Esophagus (tissue), 2 donors: ENCODE measurements at regions not wholly inside any gene's neighbourhood (a gene's known extent, or its start where the extent isn't known, plus 50 kb on each side); places are given as distances from the start of the nearest gene placed in this dataset.

Experiments used
- H3K27ac ChIP-seq, 2 donors: one replicate each; pipeline ENCODE4 v1.5.1; 2013; ENCODE audit warnings: low read depth in 2 of 2, mild to moderate bottlenecking in 2 of 2, inconsistent platforms in 1 of 2, low read length in 1 of 2, moderate library complexity in 1 of 2
- H3K27me3 ChIP-seq, 2 donors: one replicate each; pipeline ENCODE4 v1.6.1; 2013; ENCODE audit warnings: low read length in 2 of 2, control low read depth in 1 of 2, mild to moderate bottlenecking in 1 of 2; ENCODE audit not compliant: insufficient read depth in 2 of 2, control insufficient read depth in 1 of 2
- H3K36me3 ChIP-seq, 2 donors: one replicate each; pipeline ENCODE4 v1.6.1; 2013; ENCODE audit warnings: low read length in 1 of 2; ENCODE audit not compliant: control insufficient read depth in 2 of 2, insufficient read depth in 2 of 2
- H3K4me1 ChIP-seq, 2 donors: one replicate each; pipeline ENCODE4 v1.6.1; 2013; ENCODE audit warnings: low read length in 1 of 2; ENCODE audit not compliant: control insufficient read depth in 2 of 2, insufficient read depth in 2 of 2
- H3K4me3 ChIP-seq, 2 donors: one replicate each; pipeline ENCODE4 v1.5.1; 2013; ENCODE audit warnings: low read length in 2 of 2, mild to moderate bottlenecking in 2 of 2, low read depth in 1 of 2, moderate library complexity in 1 of 2
- H3K9me3 ChIP-seq, 2 donors: one replicate each; pipeline ENCODE4 v1.6.1; 2013; ENCODE audit warnings: mild to moderate bottlenecking in 2 of 2, low read depth in 1 of 2, low read length in 1 of 2, moderate library complexity in 1 of 2; ENCODE audit not compliant: control insufficient read depth in 2 of 2, insufficient read depth in 1 of 2
- WGBS, 2 donors: extraction: QIAGEN DNeasy Blood & Tissue Kit; methylation state at CpG; one replicate each; pipeline ENCODE4 v1.1.7; 2013; 5-methylcytosine and 5-hydroxymethylcytosine counted together
- donor health status: healthy with polysubstance abuse.
- donor health status: Bipolar disorder and iron deficiency.

- Histone ChIP-seq H3K4me1 (no peaks in the 10 kb centered on the region), H3K9me3 (no peaks in the 10 kb centered on the region), H3K36me3 (no peaks in the 10 kb centered on the region), H3K27ac (no peak overlapping the region), H3K27me3 (no peaks in the 10 kb centered on the region), H3K4me3 (no peak overlapping the region)
- WGBS, 2 donors: 88 to 92% methylated on average over 4 of the region's 4 CpGs
Observed at GRCh38 chr1:213884942-213885341, 102.8 kb upstream of the PROX1 start.

GRCh38 chr1:213887842-213888241 lies 99.9 kb upstream of the PROX1 start:
- Histone ChIP-seq H3K4me1 (no peaks in the 10 kb centered on the region), H3K36me3 (no peaks in the 10 kb centered on the region), H3K4me3 (no peak overlapping the region), H3K27ac (no peak overlapping the region), H3K9me3 (no peaks in the 10 kb centered on the region), H3K27me3 (no peaks in the 10 kb centered on the region)
- 93 to 94% methylated on average over 1 of the region's 1 CpG for WGBS, 2 donors

GRCh38 chr1:213891989-213892902 lies 95.5 kb upstream of the PROX1 start:
- no peak overlapping the region for H3K4me3 ChIP-seq
- H3K9me3 ChIP-seq: no peaks in the 10 kb centered on the region
- 43 to 50% methylated on average over 6 of the region's 6 CpGs for WGBS, 2 donors
- H3K4me1 ChIP-seq: no peaks in the 10 kb centered on the region
- peaks cover 0 to 2% of the 10 kb centered on the region in 2 donors for H3K27me3 ChIP-seq
- no peaks in the 10 kb centered on the region for H3K36me3 ChIP-seq
- H3K27ac ChIP-seq: no peak overlapping the region

- peaks cover 0 to 2% of the 10 kb centered on the region in 2 donors for H3K27me3 ChIP-seq
- no peaks in the 10 kb centered on the region for H3K4me1 ChIP-seq
- no peaks in the 10 kb centered on the region for H3K36me3 ChIP-seq
- 90 to 91% methylated on average over 4 of the region's 4 CpGs for WGBS, 2 donors
- H3K4me3 ChIP-seq: no peak overlapping the region
- no peak overlapping the region for H3K27ac ChIP-seq
- H3K9me3 ChIP-seq: no peaks in the 10 kb centered on the region
Observed at GRCh38 chr1:213898684-213899083, 89.1 kb upstream of the PROX1 start.

- 65 to 68% methylated on average over 4 of the region's 4 CpGs for WGBS, 2 donors
- no peaks in the 10 kb centered on the region for H3K4me1 ChIP-seq
Observed at GRCh38 chr1:213899413-213899812, 88.4 kb upstream of the PROX1 start.

GRCh38 chr1:213905344-213905743 lies 82.4 kb upstream of the PROX1 start:
- no peaks in the 10 kb centered on the region for H3K36me3 ChIP-seq
- 59 to 73% methylated on average over 13 of the region's 13 CpGs for WGBS, 2 donors
- H3K27me3 ChIP-seq: no peaks in the 10 kb centered on the region
- H3K4me3 ChIP-seq: no peak overlapping the region
- H3K27ac ChIP-seq: no peak overlapping the region
- H3K4me1 ChIP-seq: no peaks in the 10 kb centered on the region
- H3K9me3 ChIP-seq: no peaks in the 10 kb centered on the region

More at GRCh38 chr1:213899413-213899812, 88.4 kb upstream of the PROX1 start:
- Histone ChIP-seq H3K9me3 (no peaks in the 10 kb centered on the region), H3K4me3 (no peak overlapping the region), H3K27ac (no peak overlapping the region), H3K27me3 (no peaks in the 10 kb centered on the region), H3K36me3 (no peaks in the 10 kb centered on the region)

GRCh38 chr1:213908521-213908920 lies 79.3 kb upstream of the PROX1 start:
- 92 to 94% methylated on average over 4 of the region's 4 CpGs for WGBS, 2 donors
- Histone ChIP-seq H3K4me3 (no peak overlapping the region), H3K4me1 (no peaks in the 10 kb centered on the region), H3K27ac (no peak overlapping the region), H3K36me3 (no peaks in the 10 kb centered on the region), H3K27me3 (no peaks in the 10 kb centered on the region), H3K9me3 (no peaks in the 10 kb centered on the region)

- Histone ChIP-seq H3K4me1 (no peaks in the 10 kb centered on the region), H3K36me3 (no peaks in the 10 kb centered on the region), H3K4me3 (no peak overlapping the region), H3K9me3 (no peaks in the 10 kb centered on the region), H3K27me3 (no peaks in the 10 kb centered on the region), H3K27ac (no peak overlapping the region)
- WGBS, 2 donors: 54 to 55% methylated on average over 6 of the region's 6 CpGs
Observed at GRCh38 chr1:213914392-213914791, 73.4 kb upstream of the PROX1 start.

- Histone ChIP-seq H3K27me3 (peaks cover 0 to 3% of the 10 kb centered on the region in 2 donors), H3K27ac (no peak overlapping the region), H3K4me3 (no peak overlapping the region), H3K4me1 (no peaks in the 10 kb centered on the region), H3K9me3 (no peaks in the 10 kb centered on the region), H3K36me3 (no peaks in the 10 kb centered on the region)
- 37 to 49% methylated on average over 2 of the region's 2 CpGs for WGBS, 2 donors
Observed at GRCh38 chr1:213921311-213921710, 66.5 kb upstream of the PROX1 start.

- no peaks in the 10 kb centered on the region for H3K36me3 ChIP-seq
- peaks cover 0 to 3% of the 10 kb centered on the region in 2 donors for H3K27me3 ChIP-seq
- WGBS, 2 donors: 59% methylated on average over 5 of the region's 5 CpGs
- no peaks in the 10 kb centered on the region for H3K4me1 ChIP-seq
- no peak overlapping the region for H3K27ac ChIP-seq
- no peaks in the 10 kb centered on the region for H3K9me3 ChIP-seq
- H3K4me3 ChIP-seq: no peak overlapping the region
Observed at GRCh38 chr1:213921712-213922111, 66.1 kb upstream of the PROX1 start.
